CD4-positive, alpha-beta T cell treated with Interleukin-10 for 1 hour (primary cell): ENCODE measurements at regions not wholly inside any gene's neighbourhood (a gene's known extent, or its start where the extent isn't known, plus 50 kb on each side); places are given as distances from the start of the nearest gene placed in this dataset.
"Not testable (repeated sequence)": the region's sequence is repeated elsewhere in the genome, so short reads cannot be mapped to it uniquely, and the experiment has no call there.

Experiments
- DNase-seq: peaks from one replicate; pipeline ENCODE4 v3.0.0-alpha.2; 2020

- DNase-seq: not testable (repeated sequence)
Observed at GRCh38 chr5:130294798-130295197, 390.5 kb downstream of the CHSY3 start.

GRCh38 chr5:130290219-130290618 lies 386.0 kb downstream of the CHSY3 start:
- DNase-seq: no peak

GRCh38 chr5:130289132-130290088 lies 385.1 kb downstream of the CHSY3 start:
- no peak for DNase-seq

GRCh38 chr5:130287438-130287837 lies 383.2 kb downstream of the CHSY3 start:
- no peak for DNase-seq

GRCh38 chr5:130286971-130287370 lies 382.7 kb downstream of the CHSY3 start:
- no peak for DNase-seq

- no peak for DNase-seq
Observed at GRCh38 chr5:130282049-130282448, 377.8 kb downstream of the CHSY3 start.

- DNase-seq: no peak
Observed at GRCh38 chr5:130280528-130281217, 376.4 kb downstream of the CHSY3 start.

- no peak for DNase-seq
Observed at GRCh38 chr5:130279386-130279785, 375.1 kb downstream of the CHSY3 start.

GRCh38 chr5:130278136-130278535 lies 373.9 kb downstream of the CHSY3 start:
- no peak for DNase-seq

GRCh38 chr5:130277522-130277921 lies 373.3 kb downstream of the CHSY3 start:
- DNase-seq: no peak

GRCh38 chr5:130277002-130277401 lies 372.7 kb downstream of the CHSY3 start:
- DNase-seq: no peak

- DNase-seq: no peak
Observed at GRCh38 chr5:130272837-130273236, 368.6 kb downstream of the CHSY3 start.

- no peak for DNase-seq
Observed at GRCh38 chr5:130270786-130271185, 366.5 kb downstream of the CHSY3 start.

GRCh38 chr5:130268489-130268888 lies 364.2 kb downstream of the CHSY3 start:
- DNase-seq: no peak

GRCh38 chr5:130267926-130268325 lies 363.7 kb downstream of the CHSY3 start:
- no peak for DNase-seq

GRCh38 chr5:130260481-130260880 lies 356.2 kb downstream of the CHSY3 start:
- no peak for DNase-seq

GRCh38 chr5:130251931-130252330 lies 347.7 kb downstream of the CHSY3 start:
- DNase-seq: no peak

- no peak for DNase-seq
Observed at GRCh38 chr5:130243641-130244040, 339.4 kb downstream of the CHSY3 start.

GRCh38 chr5:130237721-130238120 lies 333.5 kb downstream of the CHSY3 start:
- DNase-seq: no peak
